GM21619 (cell line): ENCODE measurements at regions not wholly inside any gene's neighbourhood (a gene's known extent, or its start where the extent isn't known, plus 50 kb on each side); places are given as distances from the start of the nearest gene placed in this dataset.
"Not testable (repeated sequence)": the region's sequence is repeated elsewhere in the genome, so short reads cannot be mapped to it uniquely, and the experiment has no call there.

Experiments
- ATAC-seq: cut with Tn5 transposase; IDR thresholded peaks from one replicate; pipeline ENCODE4 v1.9.1; 2021; ENCODE audit not compliant: unreplicated experiment

DNA sequence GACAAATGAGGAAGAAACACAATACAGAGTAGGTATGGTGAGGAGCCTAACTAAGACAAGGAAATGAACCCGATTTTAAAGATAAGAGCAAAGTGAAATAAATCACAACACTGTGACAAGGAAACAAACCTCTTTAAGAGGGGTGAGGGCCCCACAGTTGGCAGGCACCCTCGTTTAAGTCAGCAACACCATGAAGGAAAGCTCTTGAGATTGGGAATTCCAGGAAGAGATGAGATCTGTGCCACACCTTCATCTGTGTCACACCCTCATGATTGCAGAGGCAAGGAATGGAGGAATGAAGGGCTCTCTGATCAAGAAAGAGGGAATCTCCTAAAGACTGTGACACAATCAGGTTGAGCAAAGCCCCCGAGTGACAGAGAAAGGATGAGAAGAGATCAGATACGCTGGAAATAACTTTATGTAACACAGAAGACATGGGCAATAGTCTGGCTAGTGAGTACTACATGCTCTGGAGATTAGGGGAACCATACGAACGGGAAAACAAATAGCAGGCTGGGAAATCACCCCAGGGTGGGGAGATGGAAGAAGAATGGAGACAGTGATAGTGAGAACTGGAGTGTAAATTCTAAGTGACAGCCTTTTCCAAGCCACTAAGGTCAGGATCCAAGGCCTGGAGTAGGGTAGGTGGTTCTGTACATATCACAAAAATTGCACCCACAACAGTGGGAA is 51.7 kb upstream of the TERB2 start:
- not testable (repeated sequence) for ATAC-seq
